ENCODE measurements at regions not wholly inside any gene's neighbourhood (a gene's known extent, or its start where the extent isn't known, plus 50 kb on each side); places are given as distances from the start of the nearest gene placed in this dataset.
"Not testable (repeated sequence)": the region's sequence is repeated elsewhere in the genome, so short reads cannot be mapped to it uniquely, and the experiment has no call there.

DNA sequence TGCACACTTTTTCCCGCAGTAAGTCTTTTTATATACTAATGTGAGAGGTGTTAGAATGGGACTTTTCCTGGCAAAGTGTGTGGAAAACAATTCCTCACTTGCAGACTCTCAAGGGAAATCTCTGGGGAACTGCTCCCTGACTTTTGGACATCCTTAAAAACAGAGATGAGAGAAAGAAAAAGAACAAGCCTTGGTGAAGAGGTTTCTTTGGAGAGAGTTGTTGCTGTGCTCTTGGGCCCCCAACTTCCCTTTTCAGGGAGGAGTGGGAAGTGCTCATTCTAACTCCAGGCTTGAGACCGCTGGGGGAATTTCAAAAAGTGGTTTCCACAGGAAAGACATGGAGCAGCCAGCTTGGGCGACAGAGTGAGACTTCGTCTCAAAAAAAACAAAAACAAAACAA is 142.6 kb upstream of the SPRED2 start:
- no peak for TF ChIP-seq POLR2A (IDR thresholded peaks at IDR 0.05)
- Histone ChIP-seq H3K36me3 (no peaks in the 10 kb centered on the region), H3K9me3 (no peaks in the 10 kb centered on the region), H3K4me3 (replicated peaks in 1 of 3) (no peak overlapping the region), H3K4me1 (no peaks in the 10 kb centered on the region), H3K27me3 (no peaks in the 10 kb centered on the region), H3K27ac (peak overlapping the region in 1 of 3 donors; percentile 23)
- 38 to 45% methylated on average over 4 of the region's 4 CpGs for WGBS, 2 donors
- intact Hi-C loops (cut with DNase I): loop anchor here (5.0 kb wide), 1 partner anchor 658 kb away; no protein-coding TSS in a partner anchor
- DNase-seq: no peak

GRCh38 chr2:65568656-65569440 is 136.4 kb upstream of the SPRED2 start:
- H3K27me3 ChIP-seq; DNase-seq; H3K27ac ChIP-seq; H3K4me1 ChIP-seq; H3K4me3 ChIP-seq (replicated peaks in 1 of 3); H3K9me3 ChIP-seq; H3K36me3 ChIP-seq; intact Hi-C loops (cut with DNase I): not testable (repeated sequence)
- 85 to 86% methylated on average over 4 of the region's 4 CpGs for WGBS, 2 donors

DNA sequence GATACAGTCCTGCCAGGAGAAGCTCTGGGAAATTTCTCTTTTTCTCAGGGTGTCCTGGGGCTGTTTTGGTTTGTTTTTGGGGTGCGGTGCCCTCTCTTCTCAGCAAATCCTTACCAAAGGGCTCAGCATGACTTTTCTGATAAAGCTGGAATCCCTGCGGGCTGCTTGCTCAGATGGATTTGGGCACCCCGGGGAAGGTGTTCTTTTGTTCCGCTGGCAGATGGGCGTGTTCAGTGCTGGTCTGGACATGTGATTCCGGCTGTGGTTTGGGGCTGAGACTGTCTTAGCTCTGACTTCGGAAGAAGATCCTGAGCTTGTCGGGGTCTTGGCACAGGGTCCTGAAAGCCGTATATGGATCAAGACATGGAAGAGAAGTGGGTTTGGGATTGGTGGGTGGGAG is 134.2 kb upstream of the SPRED2 start:
- Histone ChIP-seq H3K4me3 (replicated peaks in 1 of 3) (no peak overlapping the region), H3K36me3 (no peaks in the 10 kb centered on the region), H3K4me1 (no peaks in the 10 kb centered on the region), H3K27me3 (no peaks in the 10 kb centered on the region), H3K9me3 (no peaks in the 10 kb centered on the region), H3K27ac (no peak overlapping the region)
- no peak for TF ChIP-seq POLR2A (IDR thresholded peaks at IDR 0.05)
- no peak for TF ChIP-seq CTCF (IDR thresholded peaks at IDR 0.05)
- DNase-seq: no peak
- intact Hi-C loops (cut with DNase I): no loop called here
- 45% methylated on average over 7 to 9 of the region's 9 CpGs for WGBS, 2 donors

DNA sequence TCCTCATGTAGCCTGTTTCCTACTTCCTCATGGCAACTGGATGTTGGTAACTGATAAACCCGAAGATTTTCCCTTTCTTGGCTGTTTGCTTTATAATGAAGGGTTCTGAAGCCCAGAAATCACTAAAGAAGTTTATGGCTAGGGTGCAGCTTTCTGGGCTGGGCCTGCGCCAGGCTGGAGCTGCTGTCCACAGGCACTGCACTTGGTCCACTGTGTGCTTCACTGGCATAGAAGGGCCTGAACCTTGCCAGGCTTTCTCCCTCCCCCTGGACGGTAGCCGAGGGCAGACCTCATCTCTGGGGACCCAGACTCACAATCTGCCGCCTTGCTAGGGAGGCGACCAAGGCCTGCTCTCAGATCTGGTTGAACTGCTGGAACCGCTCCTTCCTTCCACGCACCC is 133.3 kb upstream of the SPRED2 start:
- Histone ChIP-seq H3K9me3 (no peaks in the 10 kb centered on the region), H3K27me3 (no peaks in the 10 kb centered on the region), H3K4me3 (replicated peaks in 1 of 3) (no peak overlapping the region), H3K27ac (no peak overlapping the region), H3K36me3 (no peaks in the 10 kb centered on the region), H3K4me1 (no peaks in the 10 kb centered on the region)
- intact Hi-C loops (cut with DNase I): no loop called here
- no peak for TF ChIP-seq CTCF (IDR thresholded peaks at IDR 0.05)
- no peak for TF ChIP-seq POLR2A (IDR thresholded peaks at IDR 0.05)
- WGBS, 2 donors: 93 to 96% methylated on average over 6 to 8 of the region's 8 CpGs
- no peak for DNase-seq

- H3K4me1 ChIP-seq: no peaks in the 10 kb centered on the region
- WGBS, 2 donors: 100% methylated on average over 2 of the region's 4 CpGs; no CpG with 5 or more reads in 1 of the 2 donors
- H3K9me3 ChIP-seq: no peaks in the 10 kb centered on the region
- intact Hi-C loops (cut with DNase I): no loop called here
- no peak for DNase-seq
- no peak overlapping the region for H3K27ac ChIP-seq
- H3K27me3 ChIP-seq: no peaks in the 10 kb centered on the region
- no peak overlapping the region for H3K4me3 ChIP-seq (replicated peaks in 1 of 3)
- TF ChIP-seq POLR2A (IDR thresholded peaks at IDR 0.05) (no peak), CTCF (IDR thresholded peaks at IDR 0.05) (no peak)
- H3K36me3 ChIP-seq: no peaks in the 10 kb centered on the region
Observed at GRCh38 chr2:65564299-65564698, 131.9 kb upstream of the SPRED2 start.

- Histone ChIP-seq H3K9me3 (no peaks in the 10 kb centered on the region), H3K27me3 (no peaks in the 10 kb centered on the region), H3K27ac (no peak overlapping the region), H3K4me1 (no peaks in the 10 kb centered on the region), H3K36me3 (no peaks in the 10 kb centered on the region), H3K4me3 (replicated peaks in 1 of 3) (no peak overlapping the region)
- intact Hi-C loops (cut with DNase I): no loop called here
- DNase-seq: no peak
- no peak for TF ChIP-seq CTCF (IDR thresholded peaks at IDR 0.05)
- TF ChIP-seq POLR2A (IDR thresholded peaks at IDR 0.05): no peak
- 90 to 93% methylated on average over 2 of the region's 3 CpGs for WGBS, 2 donors
Observed at GRCh38 chr2:65562890-65563289, 130.5 kb upstream of the SPRED2 start.
